Keratinocyte (primary cell): ENCODE measurements at regions not wholly inside any gene's neighbourhood (a gene's known extent, or its start where the extent isn't known, plus 50 kb on each side); places are given as distances from the start of the nearest gene placed in this dataset.

Experiments used
- CTCF ChIP-seq, 3 experiments: IDR thresholded peaks in 1 of 3; conservative IDR thresholded peaks in 1 of 3; optimal IDR thresholded peaks in 1 of 3; 2 replicates in 2 of 3; 3 replicates in 1 of 3; pipeline versions ENCODE3 to v1.5.1; 2011; ENCODE audit warnings: low read length in 3 of 3, mild to moderate bottlenecking in 3 of 3, moderate library complexity in 2 of 3, control low read depth in 1 of 3, inconsistent platforms in 1 of 3; ENCODE audit not compliant: insufficient read depth in 2 of 3; ENCODE audit errors: extremely low read depth in 1 of 3
- EZH2 ChIP-seq: IDR thresholded peaks from one replicate; pipeline ENCODE4 v1.6.1; 2012; ENCODE audit warnings: inconsistent platforms, mild to moderate bottlenecking, low read length, moderate library complexity

GRCh38 chr22:48451891-48452290 is 1375.8 kb downstream of the BRD1 start:
- TF ChIP-seq CTCF (optimal IDR thresholded peaks at IDR 0.05 in 1 of 3, IDR thresholded peaks at IDR 0.05 in 1 of 3, conservative IDR thresholded peaks at IDR 0.05 in 1 of 3; ENCODE audit: extremely low read depth in 1 of 3, insufficient read depth in 2 of 3, low read length in 3 of 3) (no peak), EZH2 (no peak)
